Nephron (organoid): ENCODE measurements at regions not wholly inside any gene's neighbourhood (a gene's known extent, or its start where the extent isn't known, plus 50 kb on each side); places are given as distances from the start of the nearest gene placed in this dataset.

Experiments used
- H3K27ac Mint-ChIP-seq, 3 experiments: 2 replicates each; pipeline ENCODE4 v1.8.0; 2020; ENCODE audit warnings: mixed read lengths in 3 of 3, mild to moderate bottlenecking in 2 of 3, moderate library complexity in 1 of 3
- H3K27me3 Mint-ChIP-seq: 2 replicates; pipeline ENCODE4 v1.8.0; 2021; ENCODE audit warnings: low read depth, mild to moderate bottlenecking, moderate library complexity, mixed read lengths
- H3K36me3 Mint-ChIP-seq: 2 replicates; pipeline ENCODE4 v1.8.0; 2020; ENCODE audit warnings: low read depth, mixed read lengths
- H3K4me1 Mint-ChIP-seq: 2 replicates; pipeline ENCODE4 v1.8.0; 2020; ENCODE audit warnings: mixed read lengths
- H3K4me3 Mint-ChIP-seq, 3 experiments: 2 replicates each; pipeline ENCODE4 v1.8.0; 2020; ENCODE audit warnings: mild to moderate bottlenecking in 3 of 3, mixed read lengths in 3 of 3, moderate library complexity in 2 of 3
- H3K9me3 Mint-ChIP-seq: 2 replicates; pipeline ENCODE4 v1.8.0; 2020; ENCODE audit warnings: mixed read lengths
- TF ChIP-seq, protein P1 (sequence below), 3 experiments: fragments of 200-600 bp; sonication (generic); IDR thresholded peaks; one replicate each; pipeline ENCODE4 v1.5.0; 2021; ENCODE audit warnings: antibody characterized with exemption in 3 of 3; ENCODE audit not compliant: unreplicated experiment in 3 of 3

GRCh38 chr15:31158858-31159569 is 57.5 kb upstream of the TRPM1 start:
- TF ChIP-seq, protein P1, sequence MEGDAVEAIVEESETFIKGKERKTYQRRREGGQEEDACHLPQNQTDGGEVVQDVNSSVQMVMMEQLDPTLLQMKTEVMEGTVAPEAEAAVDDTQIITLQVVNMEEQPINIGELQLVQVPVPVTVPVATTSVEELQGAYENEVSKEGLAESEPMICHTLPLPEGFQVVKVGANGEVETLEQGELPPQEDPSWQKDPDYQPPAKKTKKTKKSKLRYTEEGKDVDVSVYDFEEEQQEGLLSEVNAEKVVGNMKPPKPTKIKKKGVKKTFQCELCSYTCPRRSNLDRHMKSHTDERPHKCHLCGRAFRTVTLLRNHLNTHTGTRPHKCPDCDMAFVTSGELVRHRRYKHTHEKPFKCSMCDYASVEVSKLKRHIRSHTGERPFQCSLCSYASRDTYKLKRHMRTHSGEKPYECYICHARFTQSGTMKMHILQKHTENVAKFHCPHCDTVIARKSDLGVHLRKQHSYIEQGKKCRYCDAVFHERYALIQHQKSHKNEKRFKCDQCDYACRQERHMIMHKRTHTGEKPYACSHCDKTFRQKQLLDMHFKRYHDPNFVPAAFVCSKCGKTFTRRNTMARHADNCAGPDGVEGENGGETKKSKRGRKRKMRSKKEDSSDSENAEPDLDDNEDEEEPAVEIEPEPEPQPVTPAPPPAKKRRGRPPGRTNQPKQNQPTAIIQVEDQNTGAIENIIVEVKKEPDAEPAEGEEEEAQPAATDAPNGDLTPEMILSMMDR (IDR thresholded peaks at IDR 0.05; ENCODE audit: unreplicated experiment in 3 of 3): no peak
- H3K4me1 Mint-ChIP-seq: peaks cover 9% of the 10 kb centered on the region
- H3K27ac Mint-ChIP-seq: no peak overlapping the region
- H3K36me3 Mint-ChIP-seq: no peaks in the 10 kb centered on the region
- H3K4me3 Mint-ChIP-seq: no peak overlapping the region
- H3K27me3 Mint-ChIP-seq: peaks cover 17% of the 10 kb centered on the region
- H3K9me3 Mint-ChIP-seq: no peaks in the 10 kb centered on the region

GRCh38 chr15:31159837-31160236 is 58.3 kb upstream of the TRPM1 start:
- H3K27ac Mint-ChIP-seq: no peak overlapping the region
- TF ChIP-seq, protein P1 (IDR thresholded peaks at IDR 0.05; ENCODE audit: unreplicated experiment in 3 of 3): no peak
- no peaks in the 10 kb centered on the region for H3K36me3 Mint-ChIP-seq
- H3K9me3 Mint-ChIP-seq: no peaks in the 10 kb centered on the region
- no peak overlapping the region for H3K4me3 Mint-ChIP-seq
- H3K27me3 Mint-ChIP-seq: peaks cover 14% of the 10 kb centered on the region
- peaks cover 9% of the 10 kb centered on the region for H3K4me1 Mint-ChIP-seq

- H3K36me3 Mint-ChIP-seq: no peaks in the 10 kb centered on the region
- no peak overlapping the region for H3K27ac Mint-ChIP-seq
- peaks cover 9% of the 10 kb centered on the region for H3K4me1 Mint-ChIP-seq
These were observed 58.8 kb upstream of the TRPM1 start for GRCh38 chr15:31160297-31160696.

GRCh38 chr15:31160740-31161495 is 59.4 kb upstream of the TRPM1 start:
- peaks cover 9% of the 10 kb centered on the region for H3K4me1 Mint-ChIP-seq
- no peaks in the 10 kb centered on the region for H3K36me3 Mint-ChIP-seq
- no peak overlapping the region for H3K27ac Mint-ChIP-seq
- TF ChIP-seq, protein P1 (IDR thresholded peaks at IDR 0.05; ENCODE audit: unreplicated experiment in 3 of 3): no peak
- H3K27me3 Mint-ChIP-seq: peaks cover 11% of the 10 kb centered on the region
- no peaks in the 10 kb centered on the region for H3K9me3 Mint-ChIP-seq
- H3K4me3 Mint-ChIP-seq: no peak overlapping the region

More at GRCh38 chr15:31160297-31160696, 58.8 kb upstream of the TRPM1 start:
- TF ChIP-seq, protein P1 (IDR thresholded peaks at IDR 0.05; ENCODE audit: unreplicated experiment in 3 of 3): no peak
- H3K4me3 Mint-ChIP-seq: no peak overlapping the region
- no peaks in the 10 kb centered on the region for H3K9me3 Mint-ChIP-seq
- peaks cover 11% of the 10 kb centered on the region for H3K27me3 Mint-ChIP-seq

DNA sequence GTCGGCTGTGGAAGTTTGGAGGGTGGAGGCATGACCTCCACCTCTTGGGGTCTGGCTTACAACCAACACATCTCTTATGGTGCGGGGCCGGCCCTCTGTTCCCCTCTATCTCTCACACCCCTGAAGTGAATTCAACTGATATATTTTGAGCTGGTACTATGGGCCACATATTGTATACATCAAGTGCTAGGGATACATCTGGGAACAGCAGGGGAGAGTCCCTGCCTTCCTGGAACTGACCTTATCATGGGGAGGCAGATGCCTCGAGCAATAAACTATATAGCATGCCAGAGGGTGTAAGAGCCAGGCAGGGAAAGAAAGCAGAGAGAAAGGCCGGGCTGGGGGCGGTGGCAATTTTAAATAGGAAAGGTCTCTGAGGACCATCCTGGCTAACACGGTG is 60.4 kb upstream of the TRPM1 start:
- no peaks in the 10 kb centered on the region for H3K9me3 Mint-ChIP-seq
- TF ChIP-seq, protein P1 (IDR thresholded peaks at IDR 0.05; ENCODE audit: unreplicated experiment in 3 of 3): no peak
- no peak overlapping the region for H3K4me3 Mint-ChIP-seq
- H3K27ac Mint-ChIP-seq: no peak overlapping the region
- H3K36me3 Mint-ChIP-seq: no peaks in the 10 kb centered on the region
- peaks cover 9% of the 10 kb centered on the region for H3K4me1 Mint-ChIP-seq
- H3K27me3 Mint-ChIP-seq: peaks cover 11% of the 10 kb centered on the region
